HEK293 (cell line): ENCODE measurements at regions not wholly inside any gene's neighbourhood (a gene's known extent, or its start where the extent isn't known, plus 50 kb on each side); places are given as distances from the start of the nearest gene placed in this dataset.

Experiments used
- CTCF ChIA-PET: fragments of 350-600 bp; formaldehyde crosslinking; extraction: SDS; loops from one replicate; lab custom pipeline; 2021; ENCODE audit warnings: antibody characterized with exemption; lab: Yijun Ruan, JAX
- POLR2A ChIA-PET: fragments of 300-600 bp; formaldehyde crosslinking; extraction: SDS; loops from one replicate; lab custom pipeline; 2020; ENCODE audit warnings: antibody characterized with exemption, inconsistent platforms; lab: Yijun Ruan, JAX
- H3K27ac ChIP-seq: fragments of 200-500 bp; sonication (Bioruptor generic); 2 replicates; pipeline ENCODE4 v1.5.1; 2014; ENCODE audit warnings: low read depth, low read length, control low read depth, inconsistent platforms; ENCODE audit errors: extremely low read depth
- H3K36me3 ChIP-seq, 2 experiments: fragments of 200-500 bp in 1 of 2; sonication (Bioruptor generic) in 1 of 2; 1 replicate in 1 of 2; 2 replicates in 1 of 2; pipeline ENCODE4 v1.5.1; 2014 to 2017; ENCODE audit warnings: inconsistent platforms in 2 of 2, low read length in 2 of 2; ENCODE audit not compliant: control insufficient read depth in 2 of 2, insufficient read depth in 1 of 2
- H3K4me1 ChIP-seq: fragments of 200-500 bp; sonication (Bioruptor generic); 2 replicates; pipeline ENCODE4 v1.5.1; 2014; ENCODE audit warnings: mild to moderate bottlenecking, low read length, inconsistent platforms; ENCODE audit not compliant: control insufficient read depth, insufficient read depth
- H3K4me3 ChIP-seq: 2 replicates; pipeline ENCODE4 v1.5.1; 2011; ENCODE audit warnings: low read depth, mild to moderate bottlenecking, control low read depth, low read length, moderate library complexity
- H3K9me3 ChIP-seq: fragments of 200-500 bp; sonication (Bioruptor generic); 2 replicates; pipeline ENCODE4 v1.5.1; 2014; ENCODE audit warnings: low read depth, low read length, inconsistent platforms; ENCODE audit not compliant: control insufficient read depth, insufficient read depth
- GLI2 ChIP-seq: fragments of 450-650 bp; formaldehyde crosslinking; IDR thresholded peaks from 2 replicates; pipeline ENCODE4; 2017; ENCODE audit warnings: missing biosample characterization, missing genetic modification characterization, low read depth, borderline replicate concordance
- KLF7 ChIP-seq: fragments of 450-650 bp; formaldehyde crosslinking; IDR thresholded peaks from 2 replicates; pipeline ENCODE4 v1.5.1; 2016; ENCODE audit warnings: missing biosample characterization, missing genetic modification characterization, borderline replicate concordance
- RBAK ChIP-seq: fragments of 450-650 bp; formaldehyde crosslinking; IDR thresholded peaks from 2 replicates; pipeline ENCODE4 v1.5.1; 2016; ENCODE audit warnings: missing biosample characterization, missing genetic modification characterization
- SALL2 ChIP-seq: fragments of 450-650 bp; formaldehyde crosslinking; IDR thresholded peaks from 2 replicates; pipeline ENCODE4 v1.5.0; 2017; ENCODE audit warnings: missing biosample characterization, mild to moderate bottlenecking, missing genetic modification characterization, borderline replicate concordance
- SP2 ChIP-seq: fragments of 450-650 bp; formaldehyde crosslinking; IDR thresholded peaks from 2 replicates; pipeline ENCODE4 v1.5.1; 2016; ENCODE audit warnings: missing biosample characterization, missing genetic modification characterization
- YY1 ChIP-seq: fragments of 450-650 bp; formaldehyde crosslinking; IDR thresholded peaks from 2 replicates; pipeline ENCODE4 v1.5.1; 2018; ENCODE audit warnings: missing biosample characterization, missing genetic modification characterization
- ZBTB21 ChIP-seq: fragments of 450-650 bp; formaldehyde crosslinking; IDR thresholded peaks from 2 replicates; pipeline ENCODE4 v1.5.1; 2017; ENCODE audit warnings: missing biosample characterization, missing genetic modification characterization
- ZBTB7A ChIP-seq: fragments of 450-650 bp; formaldehyde crosslinking; IDR thresholded peaks from 2 replicates; pipeline ENCODE4 v1.5.1; 2016; ENCODE audit warnings: low read depth, missing biosample characterization, missing genetic modification characterization
- ZBTB8A ChIP-seq: fragments of 450-650 bp; formaldehyde crosslinking; IDR thresholded peaks from 2 replicates; pipeline ENCODE4 v1.5.1; 2016; ENCODE audit warnings: missing biosample characterization, missing genetic modification characterization
- ZNF175 ChIP-seq: fragments of 450-650 bp; formaldehyde crosslinking; IDR thresholded peaks from 2 replicates; pipeline ENCODE4 v1.5.1; 2016; ENCODE audit warnings: missing biosample characterization, missing genetic modification characterization
- ZNF211 ChIP-seq: fragments of 450-650 bp; formaldehyde crosslinking; IDR thresholded peaks from 2 replicates; pipeline ENCODE4 v1.5.1; 2016; ENCODE audit warnings: low read depth, missing biosample characterization, missing genetic modification characterization
- ZNF239 ChIP-seq: fragments of 450-650 bp; formaldehyde crosslinking; IDR thresholded peaks from 2 replicates; pipeline ENCODE4 v1.5.1; 2016; ENCODE audit warnings: missing biosample characterization, missing genetic modification characterization
- ZNF248 ChIP-seq: fragments of 450-650 bp; formaldehyde crosslinking; IDR thresholded peaks from 2 replicates; pipeline ENCODE4 v1.5.1; 2017; ENCODE audit warnings: missing biosample characterization, missing genetic modification characterization
- ZNF366 ChIP-seq: fragments of 450-650 bp; formaldehyde crosslinking; conservative IDR thresholded peaks from 2 replicates; pipeline ENCODE4 v1.5.1; 2016; ENCODE audit warnings: missing biosample characterization, missing genetic modification characterization
- ZNF544 ChIP-seq: fragments of 450-650 bp; formaldehyde crosslinking; IDR thresholded peaks from 2 replicates; pipeline ENCODE4 v1.5.0; 2017; ENCODE audit warnings: missing biosample characterization, missing genetic modification characterization
- ZNF555 ChIP-seq: fragments of 450-650 bp; formaldehyde crosslinking; conservative IDR thresholded peaks from 2 replicates; pipeline ENCODE4 v1.5.1; 2017; ENCODE audit warnings: missing biosample characterization, mild to moderate bottlenecking, missing genetic modification characterization, inconsistent platforms
- ZNF561 ChIP-seq: fragments of 450-650 bp; IDR thresholded peaks from 2 replicates; pipeline ENCODE4 v1.5.1; 2018; ENCODE audit warnings: missing biosample characterization, missing genetic modification characterization, borderline replicate concordance
- ZNF600 ChIP-seq: fragments of 450-650 bp; formaldehyde crosslinking; IDR thresholded peaks from 2 replicates; pipeline ENCODE4 v1.5.1; 2016; ENCODE audit warnings: missing biosample characterization, missing genetic modification characterization
- TF ChIP-seq, protein P1 (sequence below): fragments of 450-650 bp; formaldehyde crosslinking; IDR thresholded peaks from 2 replicates; pipeline ENCODE4 v1.5.1; 2017; ENCODE audit warnings: missing biosample characterization, missing genetic modification characterization
- TF ChIP-seq, protein P2 (sequence below): fragments of 450-650 bp; formaldehyde crosslinking; optimal IDR thresholded peaks from 2 replicates; pipeline ENCODE3; 2016; ENCODE audit warnings: missing biosample characterization, mild to moderate bottlenecking, missing genetic modification characterization
- TF ChIP-seq, protein P3 (sequence below): fragments of 450-650 bp; formaldehyde crosslinking; IDR thresholded peaks from 2 replicates; pipeline ENCODE4 v1.5.1; 2016; ENCODE audit warnings: missing biosample characterization, missing genetic modification characterization
- TF ChIP-seq, protein P4 (sequence below): fragments of 450-650 bp; formaldehyde crosslinking; IDR thresholded peaks from 2 replicates; pipeline ENCODE4 v1.5.0; 2017; ENCODE audit warnings: missing biosample characterization, missing genetic modification characterization, borderline replicate concordance
- TF ChIP-seq, protein P5 (sequence below): fragments of 450-650 bp; formaldehyde crosslinking; IDR thresholded peaks from 2 replicates; pipeline ENCODE4 v1.5.1; 2016; ENCODE audit warnings: missing biosample characterization, missing genetic modification characterization
- TF ChIP-seq, protein P6 (sequence below): fragments of 450-650 bp; formaldehyde crosslinking; IDR thresholded peaks from 2 replicates; pipeline ENCODE4 v1.5.1; 2017; ENCODE audit warnings: missing biosample characterization, missing genetic modification characterization

DNA sequence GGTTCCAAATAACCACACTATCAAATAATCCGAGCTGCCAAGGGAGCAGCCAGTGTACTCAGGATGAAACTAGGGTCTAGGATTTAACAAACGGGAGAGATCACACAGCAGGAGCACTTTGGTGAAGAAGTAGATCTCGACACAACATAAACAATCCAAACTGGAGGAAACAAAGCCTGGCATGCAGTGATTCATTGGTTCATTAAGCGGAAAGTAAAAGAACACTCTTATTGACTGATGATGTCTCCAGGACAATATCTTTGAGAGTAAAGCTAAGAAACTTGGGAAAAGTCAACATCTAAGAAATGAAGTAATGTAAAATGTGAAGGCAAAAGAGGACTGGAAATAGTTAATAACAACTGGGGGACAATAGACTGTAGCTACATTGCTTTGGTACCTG, 1478.3 kb upstream of the CDH9 start:
- Histone ChIP-seq H3K36me3 (no peaks in the 10 kb centered on the region), H3K27ac (no peak overlapping the region), H3K9me3 (no peaks in the 10 kb centered on the region), H3K4me1 (no peaks in the 10 kb centered on the region), H3K4me3 (no peak overlapping the region)
- ChIA-PET CTCF (interaction anchor here (0.6 kb wide), 1 partner anchor 1250 kb away, joined by 4 read pairs; no protein-coding TSS in a partner anchor), POLR2A (no interaction called here)
- TF ChIP-seq ZBTB7A (tag by site-specific recombination) (no peak), ZNF248 (tag by site-specific recombination) (no peak), SP2 (tag by site-specific recombination) (no peak), ZNF555 (no peak), ZBTB8A (tag by site-specific recombination) (no peak), ZNF600 (tag by site-specific recombination) (no peak), ZNF561 (tag by site-specific recombination) (no peak), YY1 (tag by site-specific recombination) (no peak), KLF7 (no peak)
- TF ChIP-seq, protein P1, sequence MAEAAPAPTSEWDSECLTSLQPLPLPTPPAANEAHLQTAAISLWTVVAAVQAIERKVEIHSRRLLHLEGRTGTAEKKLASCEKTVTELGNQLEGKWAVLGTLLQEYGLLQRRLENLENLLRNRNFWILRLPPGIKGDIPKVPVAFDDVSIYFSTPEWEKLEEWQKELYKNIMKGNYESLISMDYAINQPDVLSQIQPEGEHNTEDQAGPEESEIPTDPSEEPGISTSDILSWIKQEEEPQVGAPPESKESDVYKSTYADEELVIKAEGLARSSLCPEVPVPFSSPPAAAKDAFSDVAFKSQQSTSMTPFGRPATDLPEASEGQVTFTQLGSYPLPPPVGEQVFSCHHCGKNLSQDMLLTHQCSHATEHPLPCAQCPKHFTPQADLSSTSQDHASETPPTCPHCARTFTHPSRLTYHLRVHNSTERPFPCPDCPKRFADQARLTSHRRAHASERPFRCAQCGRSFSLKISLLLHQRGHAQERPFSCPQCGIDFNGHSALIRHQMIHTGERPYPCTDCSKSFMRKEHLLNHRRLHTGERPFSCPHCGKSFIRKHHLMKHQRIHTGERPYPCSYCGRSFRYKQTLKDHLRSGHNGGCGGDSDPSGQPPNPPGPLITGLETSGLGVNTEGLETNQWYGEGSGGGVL (tag by site-specific recombination): no peak
- TF ChIP-seq, protein P2, sequence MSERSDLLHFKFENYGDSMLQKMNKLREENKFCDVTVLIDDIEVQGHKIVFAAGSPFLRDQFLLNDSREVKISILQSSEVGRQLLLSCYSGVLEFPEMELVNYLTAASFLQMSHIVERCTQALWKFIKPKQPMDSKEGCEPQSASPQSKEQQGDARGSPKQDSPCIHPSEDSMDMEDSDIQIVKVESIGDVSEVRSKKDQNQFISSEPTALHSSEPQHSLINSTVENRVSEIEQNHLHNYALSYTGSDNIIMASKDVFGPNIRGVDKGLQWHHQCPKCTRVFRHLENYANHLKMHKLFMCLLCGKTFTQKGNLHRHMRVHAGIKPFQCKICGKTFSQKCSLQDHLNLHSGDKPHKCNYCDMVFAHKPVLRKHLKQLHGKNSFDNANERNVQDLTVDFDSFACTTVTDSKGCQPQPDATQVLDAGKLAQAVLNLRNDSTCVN (tag by site-specific recombination): no peak
- TF ChIP-seq, protein P3, sequence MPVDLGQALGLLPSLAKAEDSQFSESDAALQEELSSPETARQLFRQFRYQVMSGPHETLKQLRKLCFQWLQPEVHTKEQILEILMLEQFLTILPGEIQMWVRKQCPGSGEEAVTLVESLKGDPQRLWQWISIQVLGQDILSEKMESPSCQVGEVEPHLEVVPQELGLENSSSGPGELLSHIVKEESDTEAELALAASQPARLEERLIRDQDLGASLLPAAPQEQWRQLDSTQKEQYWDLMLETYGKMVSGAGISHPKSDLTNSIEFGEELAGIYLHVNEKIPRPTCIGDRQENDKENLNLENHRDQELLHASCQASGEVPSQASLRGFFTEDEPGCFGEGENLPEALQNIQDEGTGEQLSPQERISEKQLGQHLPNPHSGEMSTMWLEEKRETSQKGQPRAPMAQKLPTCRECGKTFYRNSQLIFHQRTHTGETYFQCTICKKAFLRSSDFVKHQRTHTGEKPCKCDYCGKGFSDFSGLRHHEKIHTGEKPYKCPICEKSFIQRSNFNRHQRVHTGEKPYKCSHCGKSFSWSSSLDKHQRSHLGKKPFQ (tag by site-specific recombination): no peak
- TF ChIP-seq, protein P4, sequence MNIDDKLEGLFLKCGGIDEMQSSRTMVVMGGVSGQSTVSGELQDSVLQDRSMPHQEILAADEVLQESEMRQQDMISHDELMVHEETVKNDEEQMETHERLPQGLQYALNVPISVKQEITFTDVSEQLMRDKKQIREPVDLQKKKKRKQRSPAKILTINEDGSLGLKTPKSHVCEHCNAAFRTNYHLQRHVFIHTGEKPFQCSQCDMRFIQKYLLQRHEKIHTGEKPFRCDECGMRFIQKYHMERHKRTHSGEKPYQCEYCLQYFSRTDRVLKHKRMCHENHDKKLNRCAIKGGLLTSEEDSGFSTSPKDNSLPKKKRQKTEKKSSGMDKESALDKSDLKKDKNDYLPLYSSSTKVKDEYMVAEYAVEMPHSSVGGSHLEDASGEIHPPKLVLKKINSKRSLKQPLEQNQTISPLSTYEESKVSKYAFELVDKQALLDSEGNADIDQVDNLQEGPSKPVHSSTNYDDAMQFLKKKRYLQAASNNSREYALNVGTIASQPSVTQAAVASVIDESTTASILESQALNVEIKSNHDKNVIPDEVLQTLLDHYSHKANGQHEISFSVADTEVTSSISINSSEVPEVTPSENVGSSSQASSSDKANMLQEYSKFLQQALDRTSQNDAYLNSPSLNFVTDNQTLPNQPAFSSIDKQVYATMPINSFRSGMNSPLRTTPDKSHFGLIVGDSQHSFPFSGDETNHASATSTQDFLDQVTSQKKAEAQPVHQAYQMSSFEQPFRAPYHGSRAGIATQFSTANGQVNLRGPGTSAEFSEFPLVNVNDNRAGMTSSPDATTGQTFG (tag by site-specific recombination): no peak
- TF ChIP-seq, protein P5, sequence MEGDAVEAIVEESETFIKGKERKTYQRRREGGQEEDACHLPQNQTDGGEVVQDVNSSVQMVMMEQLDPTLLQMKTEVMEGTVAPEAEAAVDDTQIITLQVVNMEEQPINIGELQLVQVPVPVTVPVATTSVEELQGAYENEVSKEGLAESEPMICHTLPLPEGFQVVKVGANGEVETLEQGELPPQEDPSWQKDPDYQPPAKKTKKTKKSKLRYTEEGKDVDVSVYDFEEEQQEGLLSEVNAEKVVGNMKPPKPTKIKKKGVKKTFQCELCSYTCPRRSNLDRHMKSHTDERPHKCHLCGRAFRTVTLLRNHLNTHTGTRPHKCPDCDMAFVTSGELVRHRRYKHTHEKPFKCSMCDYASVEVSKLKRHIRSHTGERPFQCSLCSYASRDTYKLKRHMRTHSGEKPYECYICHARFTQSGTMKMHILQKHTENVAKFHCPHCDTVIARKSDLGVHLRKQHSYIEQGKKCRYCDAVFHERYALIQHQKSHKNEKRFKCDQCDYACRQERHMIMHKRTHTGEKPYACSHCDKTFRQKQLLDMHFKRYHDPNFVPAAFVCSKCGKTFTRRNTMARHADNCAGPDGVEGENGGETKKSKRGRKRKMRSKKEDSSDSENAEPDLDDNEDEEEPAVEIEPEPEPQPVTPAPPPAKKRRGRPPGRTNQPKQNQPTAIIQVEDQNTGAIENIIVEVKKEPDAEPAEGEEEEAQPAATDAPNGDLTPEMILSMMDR: no peak
- TF ChIP-seq, all 188 proteins: peak for 0

DNA sequence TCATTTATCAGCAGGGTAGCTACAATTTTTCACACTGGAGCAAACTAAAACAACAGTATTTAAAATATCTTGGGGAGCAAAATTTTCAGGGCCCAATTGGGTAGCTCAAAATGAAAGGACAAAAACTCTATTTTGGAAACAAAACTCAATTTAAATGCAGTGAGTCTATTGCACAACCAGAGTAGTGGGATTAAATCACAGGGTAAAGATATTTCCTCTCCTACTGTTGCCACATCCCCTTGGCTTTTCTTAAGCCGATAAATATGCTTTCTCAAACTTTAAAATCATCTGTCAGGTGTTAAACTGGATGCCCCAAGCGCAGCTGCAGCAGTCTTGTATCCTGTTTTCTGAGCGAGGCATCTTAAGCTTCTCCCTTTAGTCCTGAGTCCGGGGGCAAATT, 1474.3 kb upstream of the CDH9 start:
- ChIA-PET CTCF (interaction anchor here (0.7 to 1.2 kb wide), 3 partner anchors 39 to 1474 kb away, joined by 3 to 4 read pairs (median 4); partner anchors contain the start of gene CDH9), POLR2A (no interaction called here)
- Histone ChIP-seq H3K9me3 (no peaks in the 10 kb centered on the region), H3K27ac (no peak overlapping the region), H3K36me3 (no peaks in the 10 kb centered on the region), H3K4me1 (no peaks in the 10 kb centered on the region), H3K4me3 (no peak overlapping the region)
- TF ChIP-seq ZBTB21 (tag by site-specific recombination): no peak
- no peak for TF ChIP-seq GLI2 (tag by site-specific recombination)
- no peak for TF ChIP-seq ZNF366 (tag by site-specific recombination)
- no peak for TF ChIP-seq ZNF544 (tag by site-specific recombination)
- no peak for TF ChIP-seq RBAK (tag by site-specific recombination)
- no peak for TF ChIP-seq ZNF239 (tag by site-specific recombination)
- TF ChIP-seq, protein P6, sequence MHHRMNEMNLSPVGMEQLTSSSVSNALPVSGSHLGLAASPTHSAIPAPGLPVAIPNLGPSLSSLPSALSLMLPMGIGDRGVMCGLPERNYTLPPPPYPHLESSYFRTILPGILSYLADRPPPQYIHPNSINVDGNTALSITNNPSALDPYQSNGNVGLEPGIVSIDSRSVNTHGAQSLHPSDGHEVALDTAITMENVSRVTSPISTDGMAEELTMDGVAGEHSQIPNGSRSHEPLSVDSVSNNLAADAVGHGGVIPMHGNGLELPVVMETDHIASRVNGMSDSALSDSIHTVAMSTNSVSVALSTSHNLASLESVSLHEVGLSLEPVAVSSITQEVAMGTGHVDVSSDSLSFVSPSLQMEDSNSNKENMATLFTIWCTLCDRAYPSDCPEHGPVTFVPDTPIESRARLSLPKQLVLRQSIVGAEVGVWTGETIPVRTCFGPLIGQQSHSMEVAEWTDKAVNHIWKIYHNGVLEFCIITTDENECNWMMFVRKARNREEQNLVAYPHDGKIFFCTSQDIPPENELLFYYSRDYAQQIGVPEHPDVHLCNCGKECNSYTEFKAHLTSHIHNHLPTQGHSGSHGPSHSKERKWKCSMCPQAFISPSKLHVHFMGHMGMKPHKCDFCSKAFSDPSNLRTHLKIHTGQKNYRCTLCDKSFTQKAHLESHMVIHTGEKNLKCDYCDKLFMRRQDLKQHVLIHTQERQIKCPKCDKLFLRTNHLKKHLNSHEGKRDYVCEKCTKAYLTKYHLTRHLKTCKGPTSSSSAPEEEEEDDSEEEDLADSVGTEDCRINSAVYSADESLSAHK (tag by site-specific recombination): no peak
- no peak for TF ChIP-seq SP2 (tag by site-specific recombination)
- TF ChIP-seq ZNF211: no peak
- TF ChIP-seq SALL2 (tag by site-specific recombination): no peak
- TF ChIP-seq ZNF175: no peak
